ENCODE measurements at regions not wholly inside any gene's neighbourhood (a gene's known extent, or its start where the extent isn't known, plus 50 kb on each side); places are given as distances from the start of the nearest gene placed in this dataset.
A peak's percentile ranks its signal among the peaks of the same experiment; 100 is the strongest.

GRCh38 chr10:78817804-78818203 lies 251.0 kb upstream of the ZMIZ1 start:
- DNase-seq, result no peak

- DNase-seq, result no peak
Measured at GRCh38 chr10:78819361-78820006, 249.3 kb upstream of the ZMIZ1 start.

GRCh38 chr10:78820007-78820362 lies 248.8 kb upstream of the ZMIZ1 start:
- no peak for DNase-seq

DNA sequence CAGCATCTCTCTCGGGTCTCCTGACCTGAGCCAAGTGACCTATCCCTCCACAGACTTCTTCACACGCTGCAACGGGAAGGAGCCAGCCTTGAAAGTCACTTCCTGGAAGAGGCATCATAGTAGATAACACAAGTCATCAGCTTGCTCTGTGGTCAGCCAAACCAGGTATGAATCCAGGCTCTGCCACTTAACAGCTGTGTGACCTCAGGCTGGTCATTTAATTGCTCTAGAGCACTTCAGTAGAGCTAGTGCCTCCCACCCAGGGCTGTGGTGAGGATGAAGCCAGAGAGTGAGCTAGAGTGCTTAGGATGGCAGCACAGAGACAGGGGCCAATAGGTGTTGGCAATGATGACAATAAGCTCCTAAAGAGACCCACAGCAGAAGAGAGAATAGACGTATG lies 247.7 kb upstream of the ZMIZ1 start:
- DNase-seq, result no peak

DNA sequence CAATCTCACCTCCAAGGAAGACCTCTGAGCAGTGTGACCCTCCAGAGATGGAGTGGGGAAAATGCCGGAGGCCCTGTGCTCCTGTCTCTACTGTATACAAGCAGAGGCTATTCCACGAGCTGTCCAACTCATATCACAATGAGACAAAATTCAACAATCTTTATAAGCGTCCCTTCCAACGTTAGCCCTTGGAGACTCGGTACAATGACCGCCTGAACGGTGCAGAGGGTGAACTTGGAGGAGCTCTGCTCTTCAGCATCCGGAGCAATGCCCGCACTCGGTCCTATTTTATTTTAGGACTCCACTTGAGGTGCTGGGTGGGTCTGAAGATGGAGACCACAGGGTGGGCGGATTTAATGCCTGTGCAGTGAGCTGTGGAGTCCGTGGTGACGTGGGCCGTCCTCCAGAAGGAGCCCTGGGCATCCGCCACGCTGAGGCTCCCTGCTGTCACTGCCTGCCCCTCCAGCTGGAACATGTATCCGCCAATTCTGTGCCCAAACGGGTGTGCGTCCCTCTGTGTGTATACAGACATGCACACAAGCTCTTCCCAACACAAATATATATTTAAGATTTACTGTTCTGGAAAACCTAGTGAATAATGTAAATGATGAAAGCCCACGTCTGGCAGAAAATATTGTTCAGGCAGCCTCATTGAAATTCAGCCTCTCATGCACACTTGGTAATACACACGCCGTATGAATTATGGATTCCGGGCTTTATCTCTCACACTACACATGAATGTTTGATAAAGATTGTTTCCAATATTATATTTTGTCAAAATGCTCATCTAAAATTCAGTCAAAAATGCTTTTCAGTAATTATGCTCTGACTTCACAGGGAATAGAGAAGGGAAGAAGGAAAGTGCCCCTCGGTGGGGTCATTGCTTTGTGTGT lies 239.9 kb upstream of the ZMIZ1 start:
- DNase-seq, result no peak

GRCh38 chr10:78829565-78829964 lies 239.2 kb upstream of the ZMIZ1 start:
- no peak for DNase-seq

DNA sequence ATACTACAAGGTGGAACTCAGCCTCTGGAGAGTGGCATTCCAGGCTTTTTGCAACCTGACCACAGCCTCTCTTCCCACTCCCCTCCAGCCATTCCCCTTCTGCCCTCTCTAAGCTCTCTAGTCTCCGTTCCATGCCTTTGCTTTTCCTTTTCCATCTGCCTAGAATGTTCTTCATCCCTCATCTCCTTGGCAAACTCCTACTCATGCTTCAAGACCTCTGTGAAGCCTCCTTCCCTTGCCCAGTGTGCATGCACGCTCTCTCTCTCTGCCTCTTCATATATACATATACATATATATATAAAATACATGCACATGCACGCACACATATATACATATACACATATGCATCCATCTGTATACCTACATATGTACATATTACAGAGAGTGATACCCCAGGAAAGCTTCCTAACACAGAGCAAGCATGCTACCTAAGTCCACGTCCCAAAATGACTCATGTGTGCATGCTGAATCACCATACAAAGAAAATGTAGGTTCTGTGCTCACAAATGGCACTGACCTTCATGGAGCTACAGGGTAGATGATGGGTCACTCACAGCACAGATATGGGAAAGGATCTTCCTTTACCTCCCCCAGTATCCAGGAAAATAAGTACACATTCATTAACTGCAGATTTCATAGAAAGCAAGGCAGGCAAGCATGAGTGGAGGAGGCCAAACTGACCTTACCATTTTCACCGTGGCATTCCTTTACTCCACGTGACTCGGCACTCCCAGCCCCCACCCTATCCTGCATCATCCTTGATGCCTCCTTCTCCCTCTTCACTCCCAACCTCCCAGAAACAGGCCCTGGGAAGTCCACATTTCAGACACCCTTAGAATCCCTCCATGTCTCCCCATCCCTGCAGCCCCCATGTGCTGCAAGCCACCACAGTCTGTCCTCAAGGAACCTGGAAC lies 238.4 kb upstream of the ZMIZ1 start:
- no peak for DNase-seq

- DNase-seq, result no peak
Measured at GRCh38 chr10:78830976-78831375, 237.8 kb upstream of the ZMIZ1 start.

- DNase-seq, result no peak
Measured at GRCh38 chr10:78831461-78831860, 237.3 kb upstream of the ZMIZ1 start.

DNA sequence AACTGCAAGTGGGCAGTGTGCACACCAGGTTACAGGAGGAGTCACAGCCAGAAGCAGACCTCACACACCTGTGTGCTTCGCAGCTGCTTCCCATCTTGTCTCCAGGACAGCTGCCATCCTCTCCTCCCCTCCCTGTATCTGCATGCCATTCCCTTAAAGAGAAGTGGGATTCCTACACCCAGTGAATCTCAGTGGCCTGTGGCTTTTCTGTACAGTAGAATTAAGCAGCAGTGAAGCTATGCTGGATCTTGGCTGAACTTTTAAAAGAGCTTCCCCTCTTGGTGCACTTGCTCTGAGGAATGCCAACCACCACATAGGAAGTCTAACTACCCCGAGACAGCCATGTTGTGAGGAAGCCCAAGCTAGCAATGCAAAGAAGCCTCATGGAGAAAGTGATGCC lies 236.5 kb upstream of the ZMIZ1 start:
- no peak for DNase-seq

GRCh38 chr10:78838141-78838657 lies 230.6 kb upstream of the ZMIZ1 start:
- DNase-seq, result no peak

- no peak for DNase-seq
Measured at GRCh38 chr10:78843495-78843894, 225.3 kb upstream of the ZMIZ1 start.

DNA sequence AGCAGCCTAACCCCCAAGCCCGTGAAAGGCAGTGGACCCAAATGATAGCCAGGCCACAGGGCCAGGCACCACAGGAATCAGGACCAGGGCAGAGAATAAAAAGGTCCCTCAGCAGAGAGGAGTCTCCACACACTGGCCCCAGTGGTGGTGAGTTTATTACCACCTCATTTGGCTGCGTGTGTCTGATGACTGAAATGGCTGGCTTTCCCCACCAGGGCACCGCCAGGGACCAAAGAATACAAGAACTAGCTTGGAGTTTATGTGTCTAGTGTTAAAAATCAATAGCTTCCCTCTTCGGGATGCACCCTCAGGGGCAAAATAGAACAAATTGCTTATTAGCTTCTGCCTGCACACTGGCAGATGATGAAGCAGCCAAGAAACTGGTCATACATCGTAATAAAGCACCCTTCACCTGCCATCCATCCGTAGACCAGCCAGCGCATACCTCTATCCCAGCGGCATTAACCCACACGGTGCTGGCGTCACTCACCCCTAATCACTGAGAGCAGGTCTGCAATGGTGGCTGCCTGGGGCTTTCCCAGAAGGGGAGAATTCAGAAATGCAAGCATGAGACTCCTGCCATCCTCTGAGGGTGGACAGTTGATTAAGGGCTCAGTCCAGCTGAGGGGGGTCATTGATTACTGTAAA lies 223.7 kb upstream of the ZMIZ1 start:
- no peak for DNase-seq

- no peak for DNase-seq
Measured at GRCh38 chr10:78846071-78846470, 222.7 kb upstream of the ZMIZ1 start.

DNA sequence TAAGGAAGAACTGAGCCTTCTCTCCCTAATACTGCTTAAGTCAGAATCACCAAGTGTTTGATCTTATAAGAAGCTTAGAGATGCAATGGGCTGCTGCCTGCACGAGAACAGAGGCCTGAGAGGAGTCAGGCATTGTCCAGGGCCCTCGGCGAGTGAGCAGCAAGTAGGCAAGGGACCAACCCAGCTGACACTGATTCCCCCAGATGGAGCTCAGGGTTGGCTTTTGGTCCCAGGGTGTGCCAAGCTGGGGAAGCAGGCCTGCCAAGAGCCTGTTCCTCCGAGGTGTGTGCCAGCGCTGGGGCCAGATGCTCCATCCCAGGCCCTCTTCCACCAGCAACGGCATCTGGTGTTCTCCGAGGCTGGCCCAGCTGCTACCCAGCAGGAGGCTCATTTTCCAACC lies 222.0 kb upstream of the ZMIZ1 start:
- DNase-seq, result peak; percentile 43

- DNase-seq, result no peak
Measured at GRCh38 chr10:78847485-78847884, 221.3 kb upstream of the ZMIZ1 start.

- DNase-seq, result no peak
Measured at GRCh38 chr10:78849115-78849514, 219.7 kb upstream of the ZMIZ1 start.

DNA sequence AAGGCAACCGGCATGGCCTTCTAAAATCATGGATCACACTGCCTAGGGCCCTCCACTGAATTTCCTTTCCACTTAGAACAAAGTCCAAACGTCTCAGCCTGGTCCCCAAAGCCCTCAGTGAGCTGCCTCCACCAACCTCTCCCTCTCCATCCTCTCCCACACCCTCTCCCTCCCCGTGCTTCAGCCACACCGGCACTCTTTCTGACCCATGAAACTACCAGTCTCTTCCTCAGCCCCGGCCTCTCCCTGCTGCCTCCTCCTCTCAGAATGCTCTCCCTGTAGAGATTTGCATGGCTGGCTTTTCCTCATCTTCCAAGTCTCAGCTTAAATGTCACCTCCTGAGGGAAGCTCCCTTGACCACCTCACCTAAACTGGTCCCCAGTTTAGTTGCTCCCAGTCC lies 219.0 kb upstream of the ZMIZ1 start:
- no peak for DNase-seq

- DNase-seq, result no peak
Measured at GRCh38 chr10:78850644-78851435, 217.9 kb upstream of the ZMIZ1 start.

DNA sequence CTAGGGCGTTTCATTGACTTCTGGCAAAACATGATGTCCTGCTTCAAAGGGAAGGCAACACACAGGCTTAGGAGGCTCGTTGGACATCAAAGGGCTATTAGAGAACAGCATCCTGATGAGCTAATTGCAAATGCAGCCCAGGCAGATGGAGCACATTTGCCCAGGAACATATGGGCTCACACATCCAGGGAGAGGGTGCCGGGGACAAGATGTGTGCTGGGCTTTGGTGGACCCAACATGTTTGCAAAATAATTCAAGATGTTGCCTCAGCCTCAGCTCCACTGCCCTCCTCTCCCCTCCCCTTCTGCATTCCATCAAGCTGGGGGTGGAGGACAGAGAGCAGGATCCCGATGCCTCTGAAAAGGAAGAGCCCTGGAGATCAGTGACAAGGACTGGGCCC lies 217.1 kb upstream of the ZMIZ1 start:
- DNase-seq, result no peak

- no peak for DNase-seq
Measured at GRCh38 chr10:78852466-78853240, 216.1 kb upstream of the ZMIZ1 start.
